HEK293 (cell line): ENCODE measurements at regions not wholly inside any gene's neighbourhood (a gene's known extent, or its start where the extent isn't known, plus 50 kb on each side); places are given as distances from the start of the nearest gene placed in this dataset.
"Not testable (repeated sequence)": the region's sequence is repeated elsewhere in the genome, so short reads cannot be mapped to it uniquely, and the experiment has no call there.

Experiments used
- CTCF ChIA-PET: fragments of 350-600 bp; formaldehyde crosslinking; extraction: SDS; loops from one replicate; lab custom pipeline; 2021; ENCODE audit warnings: antibody characterized with exemption; lab: Yijun Ruan, JAX
- POLR2A ChIA-PET: fragments of 300-600 bp; formaldehyde crosslinking; extraction: SDS; loops from one replicate; lab custom pipeline; 2020; ENCODE audit warnings: antibody characterized with exemption, inconsistent platforms; lab: Yijun Ruan, JAX
- H3K27ac ChIP-seq: fragments of 200-500 bp; sonication (Bioruptor generic); 2 replicates; pipeline ENCODE4 v1.5.1; 2014; ENCODE audit warnings: low read depth, low read length, control low read depth, inconsistent platforms; ENCODE audit errors: extremely low read depth
- H3K36me3 ChIP-seq, 2 experiments: fragments of 200-500 bp in 1 of 2; sonication (Bioruptor generic) in 1 of 2; 1 replicate in 1 of 2; 2 replicates in 1 of 2; pipeline ENCODE4 v1.5.1; 2014 to 2017; ENCODE audit warnings: inconsistent platforms in 2 of 2, low read length in 2 of 2; ENCODE audit not compliant: control insufficient read depth in 2 of 2, insufficient read depth in 1 of 2
- H3K4me1 ChIP-seq: fragments of 200-500 bp; sonication (Bioruptor generic); 2 replicates; pipeline ENCODE4 v1.5.1; 2014; ENCODE audit warnings: mild to moderate bottlenecking, low read length, inconsistent platforms; ENCODE audit not compliant: control insufficient read depth, insufficient read depth
- H3K4me3 ChIP-seq: 2 replicates; pipeline ENCODE4 v1.5.1; 2011; ENCODE audit warnings: low read depth, mild to moderate bottlenecking, control low read depth, low read length, moderate library complexity
- H3K9me3 ChIP-seq: fragments of 200-500 bp; sonication (Bioruptor generic); 2 replicates; pipeline ENCODE4 v1.5.1; 2014; ENCODE audit warnings: low read depth, low read length, inconsistent platforms; ENCODE audit not compliant: control insufficient read depth, insufficient read depth
- BCL11B ChIP-seq: fragments of 450-650 bp; formaldehyde crosslinking; IDR thresholded peaks from 2 replicates; pipeline ENCODE4 v1.5.1; 2016; ENCODE audit warnings: low read depth, missing biosample characterization, missing genetic modification characterization
- GLIS1 ChIP-seq: fragments of 450-650 bp; formaldehyde crosslinking; IDR thresholded peaks from 2 replicates; pipeline ENCODE4 v1.5.1; 2016; ENCODE audit warnings: missing biosample characterization, missing genetic modification characterization
- KLF8 ChIP-seq: fragments of 450-650 bp; formaldehyde crosslinking; IDR thresholded peaks from 2 replicates; pipeline ENCODE4 v1.5.1; 2016; ENCODE audit warnings: missing biosample characterization, missing genetic modification characterization
- ZNF223 ChIP-seq: fragments of 450-650 bp; formaldehyde crosslinking; IDR thresholded peaks from 2 replicates; pipeline ENCODE4 v1.5.1; 2016; ENCODE audit warnings: missing biosample characterization, missing genetic modification characterization
- ZNF274 ChIP-seq, 2 experiments: fragments of 200-500 bp in 1 of 2; fragments of 450-650 bp in 1 of 2; sonication (Bioruptor generic) in 1 of 2; formaldehyde crosslinking in 1 of 2; IDR thresholded peaks; 2 replicates each; pipeline versions ENCODE4 v1.5.1 to v1.6.1; 2014 to 2016; ENCODE audit warnings: borderline replicate concordance in 1 of 2, inconsistent platforms in 1 of 2, low read length in 1 of 2, missing biosample characterization in 1 of 2, missing genetic modification characterization in 1 of 2
- ZNF37A ChIP-seq: fragments of 450-650 bp; IDR thresholded peaks from 2 replicates; pipeline ENCODE4 v1.5.1; 2018; ENCODE audit warnings: missing biosample characterization, missing genetic modification characterization
- ZNF510 ChIP-seq: fragments of 450-650 bp; formaldehyde crosslinking; IDR thresholded peaks from 2 replicates; pipeline ENCODE4 v1.5.1; 2018; ENCODE audit warnings: mild to moderate bottlenecking, missing genetic modification characterization, missing biosample characterization; ENCODE audit not compliant: insufficient replicate concordance
- ZNF530 ChIP-seq: fragments of 450-650 bp; formaldehyde crosslinking; IDR thresholded peaks from 2 replicates; pipeline ENCODE4 v1.5.1; 2016; ENCODE audit warnings: low read depth, missing biosample characterization, missing genetic modification characterization
- ZNF660 ChIP-seq: fragments of 450-650 bp; IDR thresholded peaks from 2 replicates; pipeline ENCODE4 v1.5.1; 2018; ENCODE audit warnings: missing biosample characterization, mild to moderate bottlenecking, missing genetic modification characterization
- ZNF670 ChIP-seq: fragments of 450-650 bp; formaldehyde crosslinking; IDR thresholded peaks from 2 replicates; pipeline ENCODE4 v1.5.1; 2016; ENCODE audit warnings: missing biosample characterization, missing genetic modification characterization, low read depth
- TF ChIP-seq, protein P1 (sequence below): fragments of 450-650 bp; formaldehyde crosslinking; IDR thresholded peaks from 2 replicates; pipeline ENCODE4 v1.5.1; 2016; ENCODE audit warnings: missing biosample characterization, missing genetic modification characterization, low read depth
- TF ChIP-seq, protein P2 (sequence below): fragments of 450-650 bp; formaldehyde crosslinking; IDR thresholded peaks from 2 replicates; pipeline ENCODE4 v1.5.1; 2016; ENCODE audit warnings: missing biosample characterization, missing genetic modification characterization
- TF ChIP-seq, protein P3 (sequence below): fragments of 450-650 bp; formaldehyde crosslinking; IDR thresholded peaks from 2 replicates; pipeline ENCODE4 v1.5.1; 2017; ENCODE audit warnings: missing biosample characterization, missing genetic modification characterization
- TF ChIP-seq, protein P4 (sequence below): fragments of 450-650 bp; formaldehyde crosslinking; IDR thresholded peaks from 2 replicates; pipeline ENCODE4 v1.5.1; 2016; ENCODE audit warnings: missing biosample characterization, missing genetic modification characterization
- TF ChIP-seq, protein P5 (sequence below): fragments of 450-650 bp; formaldehyde crosslinking; IDR thresholded peaks from 2 replicates; pipeline ENCODE4 v1.5.1; 2016; ENCODE audit warnings: missing biosample characterization, missing genetic modification characterization

DNA sequence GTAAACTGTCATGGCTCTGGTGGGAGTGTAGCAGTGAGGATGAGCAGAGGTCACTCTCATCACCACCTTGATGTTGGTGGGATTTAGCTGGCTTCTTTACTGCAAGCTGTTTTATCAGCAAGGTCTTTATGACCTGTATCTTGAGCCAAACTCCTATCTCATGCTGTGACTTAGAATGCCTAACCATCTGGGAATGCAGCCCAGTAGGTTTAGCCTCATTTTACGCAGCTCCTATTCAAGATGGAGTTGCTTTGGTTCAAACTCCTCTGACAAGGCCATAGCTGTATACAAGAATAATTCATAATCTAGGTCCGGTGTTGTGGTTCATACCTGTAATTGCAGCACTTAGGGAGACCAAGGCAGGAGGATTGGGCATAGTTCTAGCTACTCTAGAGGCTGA, 85.1 kb downstream of the ARRDC3 start:
- Histone ChIP-seq H3K4me1 (no peaks in the 10 kb centered on the region), H3K36me3 (no peaks in the 10 kb centered on the region), H3K9me3 (no peaks in the 10 kb centered on the region), H3K4me3 (no peak overlapping the region)
- CTCF ChIA-PET, result no interaction called here
- POLR2A ChIA-PET, result no interaction called here
- TF ChIP-seq ZNF660 (tag by site-specific recombination), result no peak
- no peak for TF ChIP-seq GLIS1 (tag by site-specific recombination)
- TF ChIP-seq, protein P1, sequence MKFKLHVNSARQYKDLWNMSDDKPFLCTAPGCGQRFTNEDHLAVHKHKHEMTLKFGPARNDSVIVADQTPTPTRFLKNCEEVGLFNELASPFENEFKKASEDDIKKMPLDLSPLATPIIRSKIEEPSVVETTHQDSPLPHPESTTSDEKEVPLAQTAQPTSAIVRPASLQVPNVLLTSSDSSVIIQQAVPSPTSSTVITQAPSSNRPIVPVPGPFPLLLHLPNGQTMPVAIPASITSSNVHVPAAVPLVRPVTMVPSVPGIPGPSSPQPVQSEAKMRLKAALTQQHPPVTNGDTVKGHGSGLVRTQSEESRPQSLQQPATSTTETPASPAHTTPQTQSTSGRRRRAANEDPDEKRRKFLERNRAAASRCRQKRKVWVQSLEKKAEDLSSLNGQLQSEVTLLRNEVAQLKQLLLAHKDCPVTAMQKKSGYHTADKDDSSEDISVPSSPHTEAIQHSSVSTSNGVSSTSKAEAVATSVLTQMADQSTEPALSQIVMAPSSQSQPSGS (tag by site-specific recombination), result no peak
- no peak for TF ChIP-seq ZNF530 (tag by site-specific recombination)
- TF ChIP-seq, protein P2, sequence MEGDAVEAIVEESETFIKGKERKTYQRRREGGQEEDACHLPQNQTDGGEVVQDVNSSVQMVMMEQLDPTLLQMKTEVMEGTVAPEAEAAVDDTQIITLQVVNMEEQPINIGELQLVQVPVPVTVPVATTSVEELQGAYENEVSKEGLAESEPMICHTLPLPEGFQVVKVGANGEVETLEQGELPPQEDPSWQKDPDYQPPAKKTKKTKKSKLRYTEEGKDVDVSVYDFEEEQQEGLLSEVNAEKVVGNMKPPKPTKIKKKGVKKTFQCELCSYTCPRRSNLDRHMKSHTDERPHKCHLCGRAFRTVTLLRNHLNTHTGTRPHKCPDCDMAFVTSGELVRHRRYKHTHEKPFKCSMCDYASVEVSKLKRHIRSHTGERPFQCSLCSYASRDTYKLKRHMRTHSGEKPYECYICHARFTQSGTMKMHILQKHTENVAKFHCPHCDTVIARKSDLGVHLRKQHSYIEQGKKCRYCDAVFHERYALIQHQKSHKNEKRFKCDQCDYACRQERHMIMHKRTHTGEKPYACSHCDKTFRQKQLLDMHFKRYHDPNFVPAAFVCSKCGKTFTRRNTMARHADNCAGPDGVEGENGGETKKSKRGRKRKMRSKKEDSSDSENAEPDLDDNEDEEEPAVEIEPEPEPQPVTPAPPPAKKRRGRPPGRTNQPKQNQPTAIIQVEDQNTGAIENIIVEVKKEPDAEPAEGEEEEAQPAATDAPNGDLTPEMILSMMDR (tag by site-specific recombination), result no peak
- TF ChIP-seq ZNF37A (tag by site-specific recombination), result no peak
- TF ChIP-seq, protein P3, sequence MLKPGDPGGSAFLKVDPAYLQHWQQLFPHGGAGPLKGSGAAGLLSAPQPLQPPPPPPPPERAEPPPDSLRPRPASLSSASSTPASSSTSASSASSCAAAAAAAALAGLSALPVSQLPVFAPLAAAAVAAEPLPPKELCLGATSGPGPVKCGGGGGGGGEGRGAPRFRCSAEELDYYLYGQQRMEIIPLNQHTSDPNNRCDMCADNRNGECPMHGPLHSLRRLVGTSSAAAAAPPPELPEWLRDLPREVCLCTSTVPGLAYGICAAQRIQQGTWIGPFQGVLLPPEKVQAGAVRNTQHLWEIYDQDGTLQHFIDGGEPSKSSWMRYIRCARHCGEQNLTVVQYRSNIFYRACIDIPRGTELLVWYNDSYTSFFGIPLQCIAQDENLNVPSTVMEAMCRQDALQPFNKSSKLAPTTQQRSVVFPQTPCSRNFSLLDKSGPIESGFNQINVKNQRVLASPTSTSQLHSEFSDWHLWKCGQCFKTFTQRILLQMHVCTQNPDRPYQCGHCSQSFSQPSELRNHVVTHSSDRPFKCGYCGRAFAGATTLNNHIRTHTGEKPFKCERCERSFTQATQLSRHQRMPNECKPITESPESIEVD (tag by site-specific recombination), result no peak
- TF ChIP-seq KLF8 (tag by site-specific recombination), result no peak
- no peak for TF ChIP-seq ZNF670 (tag by site-specific recombination)
- TF ChIP-seq, protein P4, sequence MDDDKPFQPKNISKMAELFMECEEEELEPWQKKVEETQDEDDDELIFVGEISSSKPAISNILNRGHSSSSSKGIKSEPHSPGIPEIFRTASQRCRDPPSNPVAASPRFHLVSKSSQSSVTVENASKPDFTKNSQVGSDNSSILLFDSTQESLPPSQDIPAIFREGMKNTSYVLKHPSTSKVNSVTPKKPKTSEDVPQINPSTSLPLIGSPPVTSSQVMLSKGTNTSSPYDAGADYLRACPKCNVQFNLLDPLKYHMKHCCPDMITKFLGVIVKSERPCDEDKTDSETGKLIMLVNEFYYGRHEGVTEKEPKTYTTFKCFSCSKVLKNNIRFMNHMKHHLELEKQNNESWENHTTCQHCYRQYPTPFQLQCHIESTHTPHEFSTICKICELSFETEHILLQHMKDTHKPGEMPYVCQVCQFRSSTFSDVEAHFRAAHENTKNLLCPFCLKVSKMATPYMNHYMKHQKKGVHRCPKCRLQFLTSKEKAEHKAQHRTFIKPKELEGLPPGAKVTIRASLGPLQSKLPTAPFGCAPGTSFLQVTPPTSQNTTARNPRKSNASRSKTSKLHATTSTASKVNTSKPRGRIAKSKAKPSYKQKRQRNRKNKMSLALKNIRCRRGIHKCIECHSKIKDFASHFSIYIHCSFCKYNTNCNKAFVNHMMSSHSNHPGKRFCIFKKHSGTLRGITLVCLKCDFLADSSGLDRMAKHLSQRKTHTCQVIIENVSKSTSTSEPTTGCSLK (tag by site-specific recombination), result no peak
- no peak for TF ChIP-seq ZNF510 (tag by site-specific recombination)
- no peak for TF ChIP-seq ZNF223 (tag by site-specific recombination)
- TF ChIP-seq, protein P5, sequence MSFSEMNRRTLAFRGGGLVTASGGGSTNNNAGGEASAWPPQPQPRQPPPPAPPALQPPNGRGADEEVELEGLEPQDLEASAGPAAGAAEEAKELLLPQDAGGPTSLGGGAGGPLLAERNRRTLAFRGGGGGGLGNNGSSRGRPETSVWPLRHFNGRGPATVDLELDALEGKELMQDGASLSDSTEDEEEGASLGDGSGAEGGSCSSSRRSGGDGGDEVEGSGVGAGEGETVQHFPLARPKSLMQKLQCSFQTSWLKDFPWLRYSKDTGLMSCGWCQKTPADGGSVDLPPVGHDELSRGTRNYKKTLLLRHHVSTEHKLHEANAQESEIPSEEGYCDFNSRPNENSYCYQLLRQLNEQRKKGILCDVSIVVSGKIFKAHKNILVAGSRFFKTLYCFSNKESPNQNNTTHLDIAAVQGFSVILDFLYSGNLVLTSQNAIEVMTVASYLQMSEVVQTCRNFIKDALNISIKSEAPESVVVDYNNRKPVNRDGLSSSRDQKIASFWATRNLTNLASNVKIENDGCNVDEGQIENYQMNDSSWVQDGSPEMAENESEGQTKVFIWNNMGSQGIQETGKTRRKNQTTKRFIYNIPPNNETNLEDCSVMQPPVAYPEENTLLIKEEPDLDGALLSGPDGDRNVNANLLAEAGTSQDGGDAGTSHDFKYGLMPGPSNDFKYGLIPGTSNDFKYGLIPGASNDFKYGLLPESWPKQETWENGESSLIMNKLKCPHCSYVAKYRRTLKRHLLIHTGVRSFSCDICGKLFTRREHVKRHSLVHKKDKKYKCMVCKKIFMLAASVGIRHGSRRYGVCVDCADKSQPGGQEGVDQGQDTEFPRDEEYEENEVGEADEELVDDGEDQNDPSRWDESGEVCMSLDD (tag by site-specific recombination), result no peak
- TF ChIP-seq BCL11B, result no peak
- TF ChIP-seq, all 188 proteins: peak for 0
- H3K27ac ChIP-seq, result no peak overlapping the region

DNA sequence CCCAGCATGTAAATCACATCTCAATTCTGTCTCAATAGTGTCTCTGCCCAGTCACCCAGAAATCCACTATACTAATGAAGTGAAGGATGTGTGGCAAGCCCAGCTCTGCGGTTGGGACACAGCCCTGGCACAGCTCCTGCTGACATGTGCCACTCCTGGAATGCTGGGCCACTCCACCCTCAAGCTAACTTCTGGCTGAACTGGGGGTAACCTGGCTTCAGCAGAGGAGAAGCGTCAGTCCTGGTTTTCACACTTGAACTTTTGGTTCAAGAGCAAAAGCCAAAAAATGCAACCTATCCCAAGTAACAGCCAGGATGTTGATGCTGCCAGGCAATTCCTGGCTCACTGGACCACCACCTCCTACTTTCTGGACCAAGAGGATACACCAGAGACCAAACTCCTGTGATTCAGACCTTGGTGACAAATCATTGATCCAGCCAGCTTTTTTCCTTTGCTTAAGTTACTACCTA, 86.4 kb downstream of the ARRDC3 start:
- H3K36me3 ChIP-seq, result no peaks in the 10 kb centered on the region
- TF ChIP-seq ZNF274 (IDR thresholded peaks at IDR 0.05; ENCODE audit: low read length) (no peak), ZNF274 (tag by site-specific recombination; IDR thresholded peaks at IDR 0.05; ENCODE audit: borderline replicate concordance) (no peak)
- TF ChIP-seq, all 188 proteins: peak for 0
- Histone ChIP-seq H3K4me3 (no peak overlapping the region), H3K27ac (no peak overlapping the region), H3K9me3 (no peaks in the 10 kb centered on the region), H3K4me1 (no peaks in the 10 kb centered on the region)
- ChIA-PET POLR2A (interaction anchor here (0.9 kb wide), 1 partner anchor 84 kb away, joined by 9 read pairs; no protein-coding TSS in a partner anchor), CTCF (no interaction called here)

DNA sequence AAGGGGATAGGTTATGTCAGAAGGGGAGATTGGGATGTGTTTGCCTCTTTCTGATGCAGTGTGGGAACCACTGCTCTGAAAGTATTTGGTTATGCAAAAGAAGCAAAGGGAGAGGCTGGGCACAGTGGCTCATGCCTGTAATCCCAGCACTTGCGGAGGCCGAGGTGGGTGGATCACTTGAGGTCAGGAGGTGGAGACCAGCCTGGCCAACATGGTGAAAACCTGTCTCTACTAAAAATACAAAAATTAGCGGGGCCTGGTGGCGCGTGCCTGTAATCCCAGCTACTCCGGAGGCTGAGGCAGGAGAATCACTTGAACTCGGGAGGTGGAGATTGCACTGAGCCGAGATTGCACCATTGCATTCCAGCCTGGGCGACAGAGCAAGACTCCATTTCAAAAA, 87.0 kb downstream of the ARRDC3 start:
- POLR2A ChIA-PET, H3K4me1 ChIP-seq, H3K4me3 ChIP-seq, CTCF ChIA-PET, H3K9me3 ChIP-seq, H3K36me3 ChIP-seq, H3K27ac ChIP-seq: not testable (repeated sequence)
